Stimulated activated CD8-positive, alpha-beta memory T cell treated with anti-CD3 and anti-CD28 coated beads, Interleukin-12 subunit alpha, Interleukin-12 subunit beta, amount 100 ng/mL, for 1 hour (primary cell): ENCODE measurements at regions not wholly inside any gene's neighbourhood (a gene's known extent, or its start where the extent isn't known, plus 50 kb on each side); places are given as distances from the start of the nearest gene placed in this dataset.
"Not testable (repeated sequence)": the region's sequence is repeated elsewhere in the genome, so short reads cannot be mapped to it uniquely, and the experiment has no call there.

Experiments used
- DNase-seq: peaks from one replicate; pipeline ENCODE4 v3.0.0-alpha.2; 2020; ENCODE audit warnings: low read depth

- not testable (repeated sequence) for DNase-seq
These were observed 50.5 kb upstream of the SFSWAP start for GRCh38 chr12:131660401-131660800.
